ENCODE measurements at regions not wholly inside any gene's neighbourhood (a gene's known extent, or its start where the extent isn't known, plus 50 kb on each side); places are given as distances from the start of the nearest gene placed in this dataset.
"Not testable (repeated sequence)": the region's sequence is repeated elsewhere in the genome, so short reads cannot be mapped to it uniquely, and the experiment has no call there.

GRCh38 chr5:9766581-9766980 is 136.4 kb upstream of the TAS2R1 start (continued):
- no peak for TF ChIP-seq PHF8 (IDR thresholded peaks at IDR 0.05; ENCODE audit: borderline replicate concordance, low read depth)

DNA sequence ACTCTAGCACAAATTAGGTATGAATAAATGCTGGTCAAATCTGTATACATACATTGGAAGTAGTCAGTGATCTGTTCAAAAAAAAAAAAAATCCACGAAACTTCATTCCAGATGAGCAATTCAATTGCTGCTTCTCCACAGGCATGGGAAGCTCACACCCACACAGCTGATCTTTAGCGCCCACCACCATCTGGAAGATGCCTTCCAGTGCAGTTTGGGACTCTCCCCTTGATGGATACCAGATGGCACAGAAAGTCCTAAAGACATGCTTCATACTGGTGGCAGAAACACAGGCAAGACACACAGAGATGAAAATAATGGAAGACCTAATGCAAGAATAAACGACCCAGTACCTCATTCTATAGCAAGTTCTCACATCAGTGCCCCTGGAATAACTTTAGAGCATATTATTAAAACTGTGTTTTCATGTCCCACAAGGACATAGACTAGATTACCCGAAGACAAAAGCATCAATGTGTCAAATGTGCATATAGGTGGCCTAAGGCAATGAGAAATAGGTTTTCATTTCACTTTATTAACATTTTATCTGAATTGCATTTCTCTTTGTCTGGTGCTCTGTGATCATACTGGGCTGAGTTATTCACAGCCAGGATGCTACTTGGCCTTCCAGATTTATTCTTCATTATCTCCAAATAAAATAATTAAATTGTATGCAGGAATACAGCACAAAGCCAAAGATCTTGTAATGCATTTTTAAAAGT is 135.4 kb upstream of the TAS2R1 start:
- Histone ChIP-seq H3K27ac (no peak overlapping the region), H3K9me3 (no peaks in the 10 kb centered on the region), H3K4me2 (no peak overlapping the region), H3K4me3 (no peak overlapping the region), H3K4me1 (no peaks in the 10 kb centered on the region)
- POLR2A ChIA-PET, result no interaction called here
- TF ChIP-seq TP53 (CRISPR knock-in tag; IDR thresholded peaks at IDR 0.05) (no peak), SMC3 (IDR thresholded peaks at IDR 0.05) (no peak), RNF2 (IDR thresholded peaks at IDR 0.05; ENCODE audit: borderline replicate concordance, low read depth) (no peak), RCOR1 (IDR thresholded peaks at IDR 0.05; ENCODE audit: low read depth, low read length) (no peak), GATA3 (IDR thresholded peaks at IDR 0.05; ENCODE audit: borderline replicate concordance) (no peak), CBX2 (IDR thresholded peaks at IDR 0.05; ENCODE audit: borderline replicate concordance, low read depth) (no peak), HOXB5 (CRISPR knock-in tag; IDR thresholded peaks at IDR 0.05) (no peak), BHLHE40 (IDR thresholded peaks at IDR 0.05; ENCODE audit: low read depth, low read length) (no peak), NR3C1 (IDR thresholded peaks at IDR 0.05) (no peak), HOXB13 (CRISPR knock-in tag; IDR thresholded peaks at IDR 0.05; ENCODE audit: low read depth) (no peak), RARB (CRISPR knock-in tag; IDR thresholded peaks at IDR 0.05) (no peak), USF2 (IDR thresholded peaks at IDR 0.05) (no peak), ZFP36 (IDR thresholded peaks at IDR 0.05; ENCODE audit: borderline replicate concordance, partially characterized antibody) (no peak)
- TF ChIP-seq, protein P1, sequence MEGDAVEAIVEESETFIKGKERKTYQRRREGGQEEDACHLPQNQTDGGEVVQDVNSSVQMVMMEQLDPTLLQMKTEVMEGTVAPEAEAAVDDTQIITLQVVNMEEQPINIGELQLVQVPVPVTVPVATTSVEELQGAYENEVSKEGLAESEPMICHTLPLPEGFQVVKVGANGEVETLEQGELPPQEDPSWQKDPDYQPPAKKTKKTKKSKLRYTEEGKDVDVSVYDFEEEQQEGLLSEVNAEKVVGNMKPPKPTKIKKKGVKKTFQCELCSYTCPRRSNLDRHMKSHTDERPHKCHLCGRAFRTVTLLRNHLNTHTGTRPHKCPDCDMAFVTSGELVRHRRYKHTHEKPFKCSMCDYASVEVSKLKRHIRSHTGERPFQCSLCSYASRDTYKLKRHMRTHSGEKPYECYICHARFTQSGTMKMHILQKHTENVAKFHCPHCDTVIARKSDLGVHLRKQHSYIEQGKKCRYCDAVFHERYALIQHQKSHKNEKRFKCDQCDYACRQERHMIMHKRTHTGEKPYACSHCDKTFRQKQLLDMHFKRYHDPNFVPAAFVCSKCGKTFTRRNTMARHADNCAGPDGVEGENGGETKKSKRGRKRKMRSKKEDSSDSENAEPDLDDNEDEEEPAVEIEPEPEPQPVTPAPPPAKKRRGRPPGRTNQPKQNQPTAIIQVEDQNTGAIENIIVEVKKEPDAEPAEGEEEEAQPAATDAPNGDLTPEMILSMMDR (IDR thresholded peaks at IDR 0.05), result no peak
- ATAC-seq (no peak), DNase-seq (ENCODE audit: low read depth in 1 of 2, low spot score in 1 of 2) (no peak), FAIRE-seq (no peak)
- CTCF ChIA-PET, result interaction anchor here (0.6 kb wide), 1 partner anchor 352 kb away, joined by 3 read pairs; no protein-coding TSS in a partner anchor
- 0% methylated on average over 4 of the region's 4 CpGs for WGBS (ENCODE audit: missing lambda C conversion rate)

DNA sequence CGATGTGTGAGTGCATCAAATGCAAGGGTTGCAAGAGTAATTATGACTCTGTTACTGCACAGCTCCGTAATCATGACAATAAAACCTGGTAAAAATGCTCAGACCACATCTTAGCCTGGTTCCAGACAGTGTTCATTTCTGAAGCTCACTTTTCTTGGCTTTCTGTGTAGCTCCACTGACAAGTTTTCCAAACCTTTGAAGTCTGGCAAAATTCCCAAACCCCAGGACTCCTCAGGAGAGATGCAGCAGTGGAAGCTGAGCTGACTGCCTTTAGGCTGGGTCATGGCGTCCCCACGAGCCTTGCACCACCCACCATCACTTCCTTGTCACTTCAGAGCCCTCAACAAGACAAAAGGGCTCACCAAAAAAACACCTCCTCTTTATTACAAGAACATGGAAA is 131.6 kb upstream of the TAS2R1 start:
- H3K4me1 ChIP-seq, result no peaks in the 10 kb centered on the region
- TF ChIP-seq, protein P1 (IDR thresholded peaks at IDR 0.05), result no peak
- TF ChIP-seq FOSB (CRISPR knock-in tag; IDR thresholded peaks at IDR 0.05) (no peak), JUNB (IDR thresholded peaks at IDR 0.05) (no peak), POLR2AphosphoS2 (conservative IDR thresholded peaks at IDR 0.05; ENCODE audit: low read length) (no peak), PBX3 (IDR thresholded peaks at IDR 0.05) (no peak), RFX5 (IDR thresholded peaks at IDR 0.05) (no peak), HEYL (CRISPR knock-in tag; IDR thresholded peaks at IDR 0.05) (no peak), POLR2A (IDR thresholded peaks at IDR 0.05; ENCODE audit: low read length) (no peak), NR3C1 (IDR thresholded peaks at IDR 0.05) (no peak), E2F6 (IDR thresholded peaks at IDR 0.05; ENCODE audit: borderline replicate concordance, low read depth) (no peak), RNF2 (IDR thresholded peaks at IDR 0.05; ENCODE audit: borderline replicate concordance, low read depth) (no peak)
- TF ChIP-seq, protein P2, sequence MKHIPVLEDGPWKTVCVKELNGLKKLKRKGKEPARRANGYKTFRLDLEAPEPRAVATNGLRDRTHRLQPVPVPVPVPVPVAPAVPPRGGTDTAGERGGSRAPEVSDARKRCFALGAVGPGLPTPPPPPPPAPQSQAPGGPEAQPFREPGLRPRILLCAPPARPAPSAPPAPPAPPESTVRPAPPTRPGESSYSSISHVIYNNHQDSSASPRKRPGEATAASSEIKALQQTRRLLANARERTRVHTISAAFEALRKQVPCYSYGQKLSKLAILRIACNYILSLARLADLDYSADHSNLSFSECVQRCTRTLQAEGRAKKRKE (CRISPR knock-in tag; IDR thresholded peaks at IDR 0.05; ENCODE audit: low read depth), result no peak
- ATAC-seq (no peak), DNase-seq (ENCODE audit: low read depth in 1 of 2, low spot score in 1 of 2) (no peak), FAIRE-seq (no peak)
- H3K4me2 ChIP-seq, result no peak overlapping the region
- no peak overlapping the region for H3K27ac ChIP-seq
- ChIA-PET POLR2A (no interaction called here), CTCF (no interaction called here)
- WGBS (ENCODE audit: missing lambda C conversion rate), result 12% methylated on average over 4 of the region's 4 CpGs
- no peak overlapping the region for H3K4me3 ChIP-seq
- H3K9me3 ChIP-seq, result no peaks in the 10 kb centered on the region

DNA sequence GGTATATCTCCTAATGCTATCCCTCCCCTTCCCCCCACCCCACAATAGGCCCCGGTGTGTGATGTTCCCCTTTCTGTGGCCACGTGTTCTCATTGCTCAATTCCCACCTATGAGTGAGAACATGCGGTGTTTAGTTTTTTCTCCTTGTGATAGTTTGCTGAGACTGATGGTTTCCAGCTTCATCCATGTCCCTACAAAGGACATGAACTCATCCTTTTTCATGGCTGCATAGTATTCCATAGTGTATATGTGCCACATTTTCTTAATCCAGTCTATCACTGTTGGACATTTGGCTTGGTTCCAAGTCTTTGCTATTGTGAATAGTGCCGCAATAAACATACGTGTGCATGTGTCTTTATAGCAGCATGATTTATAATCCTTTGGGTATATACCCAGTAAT is 122.5 kb upstream of the TAS2R1 start:
- H3K4me1 ChIP-seq; H3K9me3 ChIP-seq; H3K4me3 ChIP-seq; FAIRE-seq; DNase-seq (ENCODE audit: low read depth in 1 of 2, low spot score in 1 of 2); ATAC-seq; POLR2A ChIA-PET; CTCF ChIA-PET; H3K4me2 ChIP-seq; H3K27ac ChIP-seq: not testable (repeated sequence)
- 15% methylated on average over 3 of the region's 5 CpGs for WGBS (ENCODE audit: missing lambda C conversion rate)
